SK-N-SH (cell line): ENCODE measurements at regions not wholly inside any gene's neighbourhood (a gene's known extent, or its start where the extent isn't known, plus 50 kb on each side); places are given as distances from the start of the nearest gene placed in this dataset.

ENCODE experiments used
- CTCF ChIA-PET: fragments of 300-600, 350-600 bp; formaldehyde crosslinking; extraction: SDS; loops from one replicate; lab custom pipeline; 2021; lab: Yijun Ruan, JAX
- POLR2A ChIA-PET: fragments of 350-600 bp; sonication (Branson Sonifier 250); formaldehyde crosslinking; extraction: SDS; loops from one replicate; lab custom pipeline; 2020; ENCODE audit warnings: antibody characterized with exemption, inconsistent platforms; lab: Yijun Ruan, JAX
- DNase-seq: peaks from one replicate; pipeline ENCODE4 v3.0.0; 2012
- H2AFZ ChIP-seq: fragments of 200-600 bp; sonication (generic); 2 replicates; pipeline ENCODE4 v1.8.1; 2016; ENCODE audit warnings: antibody characterized with exemption, mild to moderate bottlenecking, low read depth
- H3F3A ChIP-seq: fragments of 200-600 bp; sonication (generic); replicated peaks from 2 replicates; pipeline ENCODE3; 2016; ENCODE audit warnings: antibody characterized with exemption, mild to moderate bottlenecking; ENCODE audit not compliant: insufficient read depth
- H3K27ac ChIP-seq, 2 experiments: fragments of 200-500 bp in 1 of 2; fragments of 200-600 bp in 1 of 2; sonication (Bioruptor generic) in 1 of 2; sonication (generic), shearing (Covaris generic) in 1 of 2; 2 replicates each; pipeline versions ENCODE4 v1.5.1 to v1.6.1; 2014 to 2016; ENCODE audit warnings: low read depth in 2 of 2, inconsistent platforms in 1 of 2, low read length in 1 of 2, mild to moderate bottlenecking in 1 of 2, mixed read lengths in 1 of 2
- H3K27me3 ChIP-seq: fragments of 200-600 bp; sonication (generic), shearing (Covaris generic); 2 replicates; pipeline ENCODE4 v1.6.1; 2016; ENCODE audit warnings: mixed run types; ENCODE audit not compliant: insufficient read depth
- H3K36me3 ChIP-seq, 2 experiments: fragments of 200-500 bp in 1 of 2; fragments of 200-600 bp in 1 of 2; sonication (Bioruptor generic) in 1 of 2; sonication (generic) in 1 of 2; replicated peaks in 1 of 2; 2 replicates each; pipeline versions ENCODE3 to v1.5.1; 2014 to 2016; ENCODE audit warnings: low read length in 1 of 2, mild to moderate bottlenecking in 1 of 2; ENCODE audit not compliant: insufficient read depth in 2 of 2, control insufficient read depth in 1 of 2
- H3K4me1 ChIP-seq, 2 experiments: fragments of 200-500 bp in 1 of 2; fragments of 200-600 bp in 1 of 2; sonication (Bioruptor generic) in 1 of 2; sonication (generic), shearing (Covaris generic) in 1 of 2; 2 replicates each; pipeline versions ENCODE4 v1.5.1 to v1.6.1; 2014 to 2016; ENCODE audit warnings: low read depth in 1 of 2, low read length in 1 of 2, mixed run types in 1 of 2; ENCODE audit not compliant: insufficient read depth in 2 of 2, control insufficient read depth in 1 of 2
- H3K4me2 ChIP-seq: fragments of 200-600 bp; sonication (generic), shearing (Covaris generic); 2 replicates; pipeline ENCODE4 v1.6.1; 2017; ENCODE audit warnings: mixed run types
- H3K4me3 ChIP-seq, 2 experiments: fragments of 200-500 bp in 1 of 2; fragments of 200-600 bp in 1 of 2; sonication (Bioruptor generic) in 1 of 2; sonication (generic), shearing (Covaris generic) in 1 of 2; 2 replicates each; pipeline versions ENCODE4 v1.5.1 to v1.8.1; 2014 to 2016; ENCODE audit warnings: low read depth in 2 of 2, inconsistent platforms in 1 of 2, low read length in 1 of 2, mild to moderate bottlenecking in 1 of 2, mixed read lengths in 1 of 2, moderate library complexity in 1 of 2
- H3K79me2 ChIP-seq: fragments of 200-600 bp; sonication (generic); 2 replicates; pipeline ENCODE4 v1.8.1; 2017; ENCODE audit warnings: mild to moderate bottlenecking; ENCODE audit not compliant: insufficient read depth
- H3K9ac ChIP-seq: fragments of 200-600 bp; sonication (generic); 2 replicates; pipeline ENCODE4 v1.6.1; 2017; ENCODE audit warnings: mixed run types
- H3K9me2 ChIP-seq: fragments of 200-600 bp; sonication (generic); 2 replicates; pipeline ENCODE4 v1.6.1; 2017; ENCODE audit warnings: mixed run types
- H3K9me3 ChIP-seq: fragments of 200-600 bp; sonication (generic); 2 replicates; pipeline ENCODE4 v1.6.1; 2017; ENCODE audit warnings: mixed run types, mild to moderate bottlenecking, moderate library complexity
- H4K20me1 ChIP-seq: fragments of 200-600 bp; sonication (generic); 2 replicates; pipeline ENCODE4 v1.6.1; 2017; ENCODE audit warnings: mild to moderate bottlenecking, mixed run types; ENCODE audit not compliant: insufficient read depth
- FOXM1 ChIP-seq: IDR thresholded peaks from 2 replicates; pipeline ENCODE4 v1.4.0; 2012; ENCODE audit warnings: low read depth, mild to moderate bottlenecking
- JUND ChIP-seq: IDR thresholded peaks from 2 replicates; pipeline ENCODE4 v1.4.0; 2012
- MEF2A ChIP-seq: IDR thresholded peaks from 2 replicates; pipeline ENCODE4 v1.4.0; 2012; ENCODE audit warnings: low read depth, borderline replicate concordance
- MXI1 ChIP-seq: IDR thresholded peaks from 2 replicates; pipeline ENCODE4 v1.6.1; 2012; ENCODE audit warnings: mild to moderate bottlenecking, low read depth, low read length, improper control_type of control experiment
- NFIC ChIP-seq: IDR thresholded peaks from 2 replicates; pipeline ENCODE4 v1.4.0; 2012; ENCODE audit warnings: borderline replicate concordance
- RCOR1 ChIP-seq: fragments of 150-350 bp; IDR thresholded peaks from 2 replicates; pipeline ENCODE4 v1.6.1; 2017; ENCODE audit warnings: antibody characterized with exemption, low read length
- RXRA ChIP-seq: IDR thresholded peaks from 2 replicates; pipeline ENCODE4 v1.4.0; 2012; ENCODE audit warnings: low read depth, mild to moderate bottlenecking, borderline replicate concordance
- SIN3A ChIP-seq: IDR thresholded peaks from 2 replicates; pipeline ENCODE4 v1.6.1; 2012; ENCODE audit warnings: low read depth, mild to moderate bottlenecking, low read length, moderate library complexity, borderline replicate concordance
- WGBS: methylation state at CpG from one replicate; pipeline ENCODE4 v1.1.6; 2017; ENCODE audit warnings: low lambda C conversion rate; 5-methylcytosine and 5-hydroxymethylcytosine counted together
- TF ChIP-seq, protein P1 (sequence below): IDR thresholded peaks from 2 replicates; pipeline ENCODE4 v1.4.0; 2012; ENCODE audit warnings: low read depth, borderline replicate concordance
- TF ChIP-seq, protein P2 (sequence below): fragments of 150-350 bp; IDR thresholded peaks from 2 replicates; pipeline ENCODE4 v1.6.1; 2016; ENCODE audit warnings: mild to moderate bottlenecking, low read depth, low read length
- TF ChIP-seq, protein P3 (sequence below): IDR thresholded peaks from 2 replicates; pipeline ENCODE4 v1.4.0; 2012; ENCODE audit warnings: low read depth, borderline replicate concordance
- TF ChIP-seq, protein P4 (sequence below): IDR thresholded peaks from 2 replicates; pipeline ENCODE4 v1.6.1; 2012; ENCODE audit warnings: mild to moderate bottlenecking, low read depth, low read length, moderate library complexity

DNA sequence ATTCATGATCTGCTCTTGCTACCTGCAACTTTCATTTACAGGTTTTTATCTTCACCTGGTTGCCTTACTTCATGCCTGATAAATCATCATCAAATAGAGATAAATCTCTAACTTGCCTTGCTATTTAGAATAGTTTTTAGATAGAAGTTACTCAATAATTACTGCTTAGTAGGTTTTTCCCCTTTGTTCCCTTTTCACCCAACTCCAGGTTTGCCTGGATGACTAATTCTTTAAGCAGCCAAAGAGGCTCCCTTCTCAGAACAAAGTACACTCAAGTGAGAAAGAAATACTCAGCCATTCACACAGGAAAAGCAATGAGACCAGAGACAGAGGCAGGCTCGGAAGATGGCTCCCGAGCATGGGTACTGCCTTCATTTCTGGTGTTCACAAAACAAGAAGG, 268.1 kb upstream of the CRBN start:
- Histone ChIP-seq H3K9ac (no peak overlapping the region), H3K27me3 (no peaks in the 10 kb centered on the region), H3K79me2 (no peaks in the 10 kb centered on the region), H4K20me1 (no peaks in the 10 kb centered on the region), H2AFZ (no peak overlapping the region), H3K27ac (no peak overlapping the region), H3K9me3 (no peaks in the 10 kb centered on the region; the same call in 1 of the 2 replicates), H3F3A (no peaks in the 10 kb centered on the region), H3K36me3 (no peaks in the 10 kb centered on the region), H3K4me2 (no peak overlapping the region), H3K9me2 (no peaks in the 10 kb centered on the region), H3K4me3 (no peak overlapping the region), H3K4me1 (no peaks in the 10 kb centered on the region)
- ChIA-PET CTCF (no interaction called here), POLR2A (no interaction called here)
- DNase-seq, result no peak
- WGBS, result 0% methylated on average over 2 of the region's 2 CpGs
- TF ChIP-seq FOXM1, result no peak
- TF ChIP-seq JUND, result no peak
- TF ChIP-seq NFIC, result no peak
- TF ChIP-seq, protein P1, sequence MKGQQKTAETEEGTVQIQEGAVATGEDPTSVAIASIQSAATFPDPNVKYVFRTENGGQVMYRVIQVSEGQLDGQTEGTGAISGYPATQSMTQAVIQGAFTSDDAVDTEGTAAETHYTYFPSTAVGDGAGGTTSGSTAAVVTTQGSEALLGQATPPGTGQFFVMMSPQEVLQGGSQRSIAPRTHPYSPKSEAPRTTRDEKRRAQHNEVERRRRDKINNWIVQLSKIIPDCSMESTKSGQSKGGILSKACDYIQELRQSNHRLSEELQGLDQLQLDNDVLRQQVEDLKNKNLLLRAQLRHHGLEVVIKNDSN, result no peak
- TF ChIP-seq, protein P2, sequence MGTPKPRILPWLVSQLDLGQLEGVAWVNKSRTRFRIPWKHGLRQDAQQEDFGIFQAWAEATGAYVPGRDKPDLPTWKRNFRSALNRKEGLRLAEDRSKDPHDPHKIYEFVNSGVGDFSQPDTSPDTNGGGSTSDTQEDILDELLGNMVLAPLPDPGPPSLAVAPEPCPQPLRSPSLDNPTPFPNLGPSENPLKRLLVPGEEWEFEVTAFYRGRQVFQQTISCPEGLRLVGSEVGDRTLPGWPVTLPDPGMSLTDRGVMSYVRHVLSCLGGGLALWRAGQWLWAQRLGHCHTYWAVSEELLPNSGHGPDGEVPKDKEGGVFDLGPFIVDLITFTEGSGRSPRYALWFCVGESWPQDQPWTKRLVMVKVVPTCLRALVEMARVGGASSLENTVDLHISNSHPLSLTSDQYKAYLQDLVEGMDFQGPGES, result no peak
- TF ChIP-seq, protein P3, sequence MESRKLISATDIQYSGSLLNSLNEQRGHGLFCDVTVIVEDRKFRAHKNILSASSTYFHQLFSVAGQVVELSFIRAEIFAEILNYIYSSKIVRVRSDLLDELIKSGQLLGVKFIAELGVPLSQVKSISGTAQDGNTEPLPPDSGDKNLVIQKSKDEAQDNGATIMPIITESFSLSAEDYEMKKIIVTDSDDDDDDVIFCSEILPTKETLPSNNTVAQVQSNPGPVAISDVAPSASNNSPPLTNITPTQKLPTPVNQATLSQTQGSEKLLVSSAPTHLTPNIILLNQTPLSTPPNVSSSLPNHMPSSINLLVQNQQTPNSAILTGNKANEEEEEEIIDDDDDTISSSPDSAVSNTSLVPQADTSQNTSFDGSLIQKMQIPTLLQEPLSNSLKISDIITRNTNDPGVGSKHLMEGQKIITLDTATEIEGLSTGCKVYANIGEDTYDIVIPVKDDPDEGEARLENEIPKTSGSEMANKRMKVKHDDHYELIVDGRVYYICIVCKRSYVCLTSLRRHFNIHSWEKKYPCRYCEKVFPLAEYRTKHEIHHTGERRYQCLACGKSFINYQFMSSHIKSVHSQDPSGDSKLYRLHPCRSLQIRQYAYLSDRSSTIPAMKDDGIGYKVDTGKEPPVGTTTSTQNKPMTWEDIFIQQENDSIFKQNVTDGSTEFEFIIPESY, result no peak
- TF ChIP-seq, protein P4, sequence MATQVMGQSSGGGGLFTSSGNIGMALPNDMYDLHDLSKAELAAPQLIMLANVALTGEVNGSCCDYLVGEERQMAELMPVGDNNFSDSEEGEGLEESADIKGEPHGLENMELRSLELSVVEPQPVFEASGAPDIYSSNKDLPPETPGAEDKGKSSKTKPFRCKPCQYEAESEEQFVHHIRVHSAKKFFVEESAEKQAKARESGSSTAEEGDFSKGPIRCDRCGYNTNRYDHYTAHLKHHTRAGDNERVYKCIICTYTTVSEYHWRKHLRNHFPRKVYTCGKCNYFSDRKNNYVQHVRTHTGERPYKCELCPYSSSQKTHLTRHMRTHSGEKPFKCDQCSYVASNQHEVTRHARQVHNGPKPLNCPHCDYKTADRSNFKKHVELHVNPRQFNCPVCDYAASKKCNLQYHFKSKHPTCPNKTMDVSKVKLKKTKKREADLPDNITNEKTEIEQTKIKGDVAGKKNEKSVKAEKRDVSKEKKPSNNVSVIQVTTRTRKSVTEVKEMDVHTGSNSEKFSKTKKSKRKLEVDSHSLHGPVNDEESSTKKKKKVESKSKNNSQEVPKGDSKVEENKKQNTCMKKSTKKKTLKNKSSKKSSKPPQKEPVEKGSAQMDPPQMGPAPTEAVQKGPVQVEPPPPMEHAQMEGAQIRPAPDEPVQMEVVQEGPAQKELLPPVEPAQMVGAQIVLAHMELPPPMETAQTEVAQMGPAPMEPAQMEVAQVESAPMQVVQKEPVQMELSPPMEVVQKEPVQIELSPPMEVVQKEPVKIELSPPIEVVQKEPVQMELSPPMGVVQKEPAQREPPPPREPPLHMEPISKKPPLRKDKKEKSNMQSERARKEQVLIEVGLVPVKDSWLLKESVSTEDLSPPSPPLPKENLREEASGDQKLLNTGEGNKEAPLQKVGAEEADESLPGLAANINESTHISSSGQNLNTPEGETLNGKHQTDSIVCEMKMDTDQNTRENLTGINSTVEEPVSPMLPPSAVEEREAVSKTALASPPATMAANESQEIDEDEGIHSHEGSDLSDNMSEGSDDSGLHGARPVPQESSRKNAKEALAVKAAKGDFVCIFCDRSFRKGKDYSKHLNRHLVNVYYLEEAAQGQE, result no peak
- TF ChIP-seq SIN3A, result no peak
- TF ChIP-seq RCOR1, result no peak
- no peak for TF ChIP-seq MEF2A
- no peak for TF ChIP-seq MXI1
- no peak for TF ChIP-seq RXRA
